ENCODE measurements at regions not wholly inside any gene's neighbourhood (a gene's known extent, or its start where the extent isn't known, plus 50 kb on each side); places are given as distances from the start of the nearest gene placed in this dataset.

- Histone ChIP-seq H3K4me3 (ENCODE audit: control extremely low read depth in 1 of 5, extremely low read depth in 1 of 5, insufficient read depth in 1 of 5, low read depth in 2 of 5, low read length in 4 of 5) (no peak overlapping the region), H4K20me1 (ENCODE audit: control insufficient read depth, insufficient read depth, low read length, poor library complexity, severe bottlenecking) (no peaks in the 10 kb centered on the region), H3K36me3 (replicated peaks in 1 of 2; ENCODE audit: control extremely low read depth in 1 of 2, control insufficient read depth in 1 of 2, extremely low read depth in 1 of 2, insufficient read depth in 2 of 2, low read length in 1 of 2) (no peaks in the 10 kb centered on the region), H3K4me1 (ENCODE audit: control insufficient read depth in 2 of 2, insufficient read depth in 2 of 2, low read length in 2 of 2) (no peaks in the 10 kb centered on the region), H3K27ac (ENCODE audit: low read length in 2 of 2) (no peak overlapping the region), H3K9me3 (ENCODE audit: control extremely low read depth in 1 of 3, control insufficient read depth in 2 of 3, insufficient read depth in 1 of 3, low read length in 2 of 3) (peaks cover 0 to 3% (median 0%) of the 10 kb centered on the region in 3 donors), H3K79me2 (ENCODE audit: control insufficient read depth, insufficient read depth, low read length) (no peaks in the 10 kb centered on the region), H3K9ac (ENCODE audit: low read length) (no peak overlapping the region), H2AFZ (ENCODE audit: insufficient read depth, low read depth, low read length, poor library complexity, severe bottlenecking) (no peak overlapping the region), H3K27me3 (replicated peaks in 1 of 4; ENCODE audit: control extremely low read depth in 1 of 4, control insufficient read depth in 3 of 4, insufficient read depth in 4 of 4, low read length in 3 of 4) (no peaks in the 10 kb centered on the region), H3K4me2 (replicated peaks; ENCODE audit: low read depth, low read length, poor library complexity, severe bottlenecking) (no peak overlapping the region)
- H3K27me3 Mint-ChIP-seq, result no peaks in the 10 kb centered on the region
- WGBS (ENCODE audit: insufficient coverage), result 53% methylated on average over 1 of the region's 1 CpG
- no peak for TF ChIP-seq EZH2 (IDR thresholded peaks at IDR 0.05; ENCODE audit: borderline replicate concordance, insufficient read depth, low read depth, low read length, poor library complexity, severe bottlenecking)
- TF ChIP-seq CTCF (IDR thresholded peaks at IDR 0.05), result no peak
- POLR2A ChIA-PET, result no interaction called here
- peaks cover 2% of the 10 kb centered on the region for H3K9me3 Mint-ChIP-seq (ENCODE audit: insufficient read depth)
- no peak overlapping the region for H3K27ac Mint-ChIP-seq
- no peak overlapping the region for H3K4me3 Mint-ChIP-seq
- intact Hi-C loops (cut with micrococcal nuclease), result no loop called here
- DNase-seq (no peak), ATAC-seq (ENCODE audit: low read depth) (no peak)
- CTCF ChIA-PET, result no interaction called here
- no peaks in the 10 kb centered on the region for H3K4me1 Mint-ChIP-seq
Measured at GRCh38 chr4:186882293-186882692, 158.6 kb upstream of the FAT1 start.

- no peak for ATAC-seq (ENCODE audit: low read depth)
Measured at GRCh38 chr4:186885289-186885688, 161.6 kb upstream of the FAT1 start.

More at GRCh38 chr4:186885289-186885688, 161.6 kb upstream of the FAT1 start:
- H3K4me3 Mint-ChIP-seq, result no peak overlapping the region
- ChIA-PET CTCF (no interaction called here), POLR2A (no interaction called here)
- no peak for DNase-seq
- Histone ChIP-seq H3K4me3 (ENCODE audit: control extremely low read depth in 1 of 5, extremely low read depth in 1 of 5, insufficient read depth in 1 of 5, low read depth in 2 of 5, low read length in 4 of 5) (no peak overlapping the region), H3K27ac (ENCODE audit: low read length in 2 of 2) (no peak overlapping the region), H3K4me1 (ENCODE audit: control insufficient read depth in 2 of 2, insufficient read depth in 2 of 2, low read length in 2 of 2) (no peaks in the 10 kb centered on the region), H3K9ac (ENCODE audit: low read length) (no peak overlapping the region), H2AFZ (ENCODE audit: insufficient read depth, low read depth, low read length, poor library complexity, severe bottlenecking) (no peak overlapping the region), H3K36me3 (replicated peaks in 1 of 2; ENCODE audit: control extremely low read depth in 1 of 2, control insufficient read depth in 1 of 2, extremely low read depth in 1 of 2, insufficient read depth in 2 of 2, low read length in 1 of 2) (no peaks in the 10 kb centered on the region), H3K4me2 (replicated peaks; ENCODE audit: low read depth, low read length, poor library complexity, severe bottlenecking) (no peak overlapping the region), H3K79me2 (ENCODE audit: control insufficient read depth, insufficient read depth, low read length) (no peaks in the 10 kb centered on the region), H3K9me3 (ENCODE audit: control extremely low read depth in 1 of 3, control insufficient read depth in 2 of 3, insufficient read depth in 1 of 3, low read length in 2 of 3) (peaks cover 0 to 19% (median 0%) of the 10 kb centered on the region in 3 donors), H4K20me1 (ENCODE audit: control insufficient read depth, insufficient read depth, low read length, poor library complexity, severe bottlenecking) (no peaks in the 10 kb centered on the region), H3K27me3 (replicated peaks in 1 of 4; ENCODE audit: control extremely low read depth in 1 of 4, control insufficient read depth in 3 of 4, insufficient read depth in 4 of 4, low read length in 3 of 4) (no peaks in the 10 kb centered on the region)
- TF ChIP-seq EZH2 (IDR thresholded peaks at IDR 0.05; ENCODE audit: borderline replicate concordance, insufficient read depth, low read depth, low read length, poor library complexity, severe bottlenecking), result no peak
- TF ChIP-seq CTCF (IDR thresholded peaks at IDR 0.05), result no peak
- H3K9me3 Mint-ChIP-seq (ENCODE audit: insufficient read depth), result peaks cover 2% of the 10 kb centered on the region
- intact Hi-C loops (cut with micrococcal nuclease), result no loop called here
- WGBS (ENCODE audit: insufficient coverage), result 61% methylated on average over 2 of the region's 6 CpGs
- no peaks in the 10 kb centered on the region for H3K4me1 Mint-ChIP-seq
- H3K27ac Mint-ChIP-seq, result no peak overlapping the region
- no peaks in the 10 kb centered on the region for H3K27me3 Mint-ChIP-seq

Data from B cell (primary cell).